Ishikawa (cell line): ENCODE measurements at regions not wholly inside any gene's neighbourhood (a gene's known extent, or its start where the extent isn't known, plus 50 kb on each side); places are given as distances from the start of the nearest gene placed in this dataset.

ENCODE experiments used
- CEBPB ChIP-seq: IDR thresholded peaks from 2 replicates; pipeline ENCODE4 v1.6.1; 2012
- CREB1 ChIP-seq: IDR thresholded peaks from 2 replicates; pipeline ENCODE4 v1.6.1; 2012; ENCODE audit warnings: low read depth
- EGR1 ChIP-seq: IDR thresholded peaks from 2 replicates; pipeline ENCODE4 v1.6.1; 2012
- EP300 ChIP-seq: IDR thresholded peaks from 2 replicates; pipeline ENCODE4 v1.6.1; 2012; ENCODE audit warnings: borderline replicate concordance
- FOXM1 ChIP-seq: IDR thresholded peaks from 2 replicates; pipeline ENCODE4 v1.6.1; 2012; ENCODE audit warnings: low read depth, borderline replicate concordance
- NFIC ChIP-seq: IDR thresholded peaks from 2 replicates; pipeline ENCODE4 v1.6.1; 2012
- RAD21 ChIP-seq: IDR thresholded peaks from 2 replicates; pipeline ENCODE4 v1.6.1; 2012; ENCODE audit warnings: low read depth
- REST ChIP-seq: IDR thresholded peaks from 2 replicates; pipeline ENCODE4 v1.6.1; 2012; ENCODE audit warnings: low read depth, mild to moderate bottlenecking
- TAF1 ChIP-seq: IDR thresholded peaks from 2 replicates; pipeline ENCODE4 v1.6.1; 2012; ENCODE audit warnings: low read depth, mild to moderate bottlenecking
- TCF12 ChIP-seq: IDR thresholded peaks from 2 replicates; pipeline ENCODE4 v1.6.1; 2012; ENCODE audit warnings: low read depth
- TEAD4 ChIP-seq: IDR thresholded peaks from 2 replicates; pipeline ENCODE4 v1.6.1; 2012
- USF1 ChIP-seq: IDR thresholded peaks from 2 replicates; pipeline ENCODE4 v1.6.1; 2012
- YY1 ChIP-seq: IDR thresholded peaks from 2 replicates; pipeline ENCODE4 v1.6.1; 2012; ENCODE audit warnings: low read depth
- TF ChIP-seq, protein P1 (sequence below): IDR thresholded peaks from 2 replicates; pipeline ENCODE4 v1.6.1; 2012

GRCh38 chr9:86703346-86703745 lies 244.0 kb downstream of the GAS1 start:
- TF ChIP-seq NFIC, result no peak
- no peak for TF ChIP-seq RAD21
- TF ChIP-seq, protein P1, sequence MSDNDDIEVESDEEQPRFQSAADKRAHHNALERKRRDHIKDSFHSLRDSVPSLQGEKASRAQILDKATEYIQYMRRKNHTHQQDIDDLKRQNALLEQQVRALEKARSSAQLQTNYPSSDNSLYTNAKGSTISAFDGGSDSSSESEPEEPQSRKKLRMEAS, result no peak
- TF ChIP-seq EGR1, result no peak
- no peak for TF ChIP-seq REST
- TF ChIP-seq FOXM1, result no peak
- TF ChIP-seq TAF1, result no peak
- TF ChIP-seq EP300, result no peak
- TF ChIP-seq CEBPB, result no peak
- TF ChIP-seq TCF12, result no peak
- no peak for TF ChIP-seq USF1
- TF ChIP-seq CREB1, result no peak
- no peak for TF ChIP-seq YY1
- no peak for TF ChIP-seq TEAD4
